SU-DHL-6 (cell line): ENCODE measurements at regions not wholly inside any gene's neighbourhood (a gene's known extent, or its start where the extent isn't known, plus 50 kb on each side); places are given as distances from the start of the nearest gene placed in this dataset.

ENCODE experiments used
- EZH2phosphoT487 ChIP-seq: fragments of 200-600 bp; sonication (generic), shearing (Covaris generic); conservative IDR thresholded peaks from 2 replicates; pipeline ENCODE4 v1.6.1; 2018; ENCODE audit warnings: mild to moderate bottlenecking, antibody characterized with exemption, low read length, moderate library complexity, mixed read lengths
- TF ChIP-seq, protein P1 (sequence below): fragments of 200-600 bp; sonication (generic); IDR thresholded peaks from one replicate; pipeline ENCODE4 v1.5.1; 2017; ENCODE audit warnings: antibody characterized with exemption, mild to moderate bottlenecking, low read length, moderate library complexity; ENCODE audit not compliant: insufficient read depth, poor library complexity, severe bottlenecking

DNA sequence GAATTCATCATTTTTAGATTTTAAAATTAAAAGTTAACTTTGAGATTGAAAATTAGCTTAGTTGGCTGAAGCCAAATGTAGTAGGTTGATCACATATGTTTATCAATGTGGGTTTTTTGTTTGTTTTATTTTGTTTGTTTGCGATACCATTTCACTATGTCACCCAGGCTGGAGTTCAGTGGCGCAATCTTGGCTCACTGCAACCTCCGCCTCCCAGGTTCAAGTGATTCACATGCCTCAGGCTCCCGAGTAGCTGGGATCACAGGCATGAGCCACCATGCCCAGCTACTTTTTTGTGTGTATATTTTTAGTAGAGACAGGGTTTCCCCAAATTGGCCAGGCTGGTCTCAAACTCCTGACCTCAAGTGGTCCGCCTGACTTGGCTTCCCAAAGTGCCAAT is 665.7 kb upstream of the SLC10A2 start:
- TF ChIP-seq EZH2phosphoT487: no peak
- TF ChIP-seq, protein P1, sequence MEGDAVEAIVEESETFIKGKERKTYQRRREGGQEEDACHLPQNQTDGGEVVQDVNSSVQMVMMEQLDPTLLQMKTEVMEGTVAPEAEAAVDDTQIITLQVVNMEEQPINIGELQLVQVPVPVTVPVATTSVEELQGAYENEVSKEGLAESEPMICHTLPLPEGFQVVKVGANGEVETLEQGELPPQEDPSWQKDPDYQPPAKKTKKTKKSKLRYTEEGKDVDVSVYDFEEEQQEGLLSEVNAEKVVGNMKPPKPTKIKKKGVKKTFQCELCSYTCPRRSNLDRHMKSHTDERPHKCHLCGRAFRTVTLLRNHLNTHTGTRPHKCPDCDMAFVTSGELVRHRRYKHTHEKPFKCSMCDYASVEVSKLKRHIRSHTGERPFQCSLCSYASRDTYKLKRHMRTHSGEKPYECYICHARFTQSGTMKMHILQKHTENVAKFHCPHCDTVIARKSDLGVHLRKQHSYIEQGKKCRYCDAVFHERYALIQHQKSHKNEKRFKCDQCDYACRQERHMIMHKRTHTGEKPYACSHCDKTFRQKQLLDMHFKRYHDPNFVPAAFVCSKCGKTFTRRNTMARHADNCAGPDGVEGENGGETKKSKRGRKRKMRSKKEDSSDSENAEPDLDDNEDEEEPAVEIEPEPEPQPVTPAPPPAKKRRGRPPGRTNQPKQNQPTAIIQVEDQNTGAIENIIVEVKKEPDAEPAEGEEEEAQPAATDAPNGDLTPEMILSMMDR: no peak
